Nephron (organoid): ENCODE measurements at regions not wholly inside any gene's neighbourhood (a gene's known extent, or its start where the extent isn't known, plus 50 kb on each side); places are given as distances from the start of the nearest gene placed in this dataset.
"Not testable (repeated sequence)": the region's sequence is repeated elsewhere in the genome, so short reads cannot be mapped to it uniquely, and the experiment has no call there.

Experiments
- H3K27ac Mint-ChIP-seq, 3 experiments: 2 replicates each; pipeline ENCODE4 v1.8.0; 2020; ENCODE audit warnings: mixed read lengths in 3 of 3, mild to moderate bottlenecking in 2 of 3, moderate library complexity in 1 of 3
- H3K27me3 Mint-ChIP-seq: 2 replicates; pipeline ENCODE4 v1.8.0; 2021; ENCODE audit warnings: low read depth, mild to moderate bottlenecking, moderate library complexity, mixed read lengths
- H3K36me3 Mint-ChIP-seq: 2 replicates; pipeline ENCODE4 v1.8.0; 2020; ENCODE audit warnings: low read depth, mixed read lengths
- H3K4me1 Mint-ChIP-seq: 2 replicates; pipeline ENCODE4 v1.8.0; 2020; ENCODE audit warnings: mixed read lengths
- H3K4me3 Mint-ChIP-seq, 3 experiments: 2 replicates each; pipeline ENCODE4 v1.8.0; 2020; ENCODE audit warnings: mild to moderate bottlenecking in 3 of 3, mixed read lengths in 3 of 3, moderate library complexity in 2 of 3
- H3K9me3 Mint-ChIP-seq: 2 replicates; pipeline ENCODE4 v1.8.0; 2020; ENCODE audit warnings: mixed read lengths
- TF ChIP-seq, protein P1 (sequence below), 3 experiments: fragments of 200-600 bp; sonication (generic); IDR thresholded peaks; one replicate each; pipeline ENCODE4 v1.5.0; 2021; ENCODE audit warnings: antibody characterized with exemption in 3 of 3; ENCODE audit not compliant: unreplicated experiment in 3 of 3

DNA sequence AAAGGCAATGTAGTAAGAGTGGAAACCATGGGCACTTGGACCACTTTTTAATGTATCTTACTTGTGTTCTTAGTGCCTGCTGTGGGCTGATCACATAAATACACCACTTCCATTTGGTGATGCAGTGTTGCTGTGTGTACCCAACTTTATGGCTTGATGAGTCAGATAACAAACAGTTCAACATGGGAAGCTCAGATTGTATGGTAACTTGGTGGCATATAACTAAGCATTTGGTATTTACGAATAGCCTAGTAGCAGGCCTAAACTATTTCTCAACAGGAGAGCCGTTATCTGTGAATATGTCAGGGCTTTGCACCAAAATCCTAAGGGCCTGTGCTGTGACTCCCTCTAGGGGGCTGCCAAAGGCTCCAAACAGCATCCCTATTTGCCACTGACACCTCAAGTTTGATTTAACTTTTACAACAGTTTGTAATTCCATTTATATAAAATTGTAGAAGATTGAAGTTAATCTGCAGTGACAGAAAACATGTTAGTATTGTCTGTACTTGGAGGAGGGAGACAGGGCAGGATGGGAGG is 640.4 kb upstream of the CADM2 start:
- H3K27me3 Mint-ChIP-seq: no peaks in the 10 kb centered on the region
- H3K27ac Mint-ChIP-seq: no peak overlapping the region

DNA sequence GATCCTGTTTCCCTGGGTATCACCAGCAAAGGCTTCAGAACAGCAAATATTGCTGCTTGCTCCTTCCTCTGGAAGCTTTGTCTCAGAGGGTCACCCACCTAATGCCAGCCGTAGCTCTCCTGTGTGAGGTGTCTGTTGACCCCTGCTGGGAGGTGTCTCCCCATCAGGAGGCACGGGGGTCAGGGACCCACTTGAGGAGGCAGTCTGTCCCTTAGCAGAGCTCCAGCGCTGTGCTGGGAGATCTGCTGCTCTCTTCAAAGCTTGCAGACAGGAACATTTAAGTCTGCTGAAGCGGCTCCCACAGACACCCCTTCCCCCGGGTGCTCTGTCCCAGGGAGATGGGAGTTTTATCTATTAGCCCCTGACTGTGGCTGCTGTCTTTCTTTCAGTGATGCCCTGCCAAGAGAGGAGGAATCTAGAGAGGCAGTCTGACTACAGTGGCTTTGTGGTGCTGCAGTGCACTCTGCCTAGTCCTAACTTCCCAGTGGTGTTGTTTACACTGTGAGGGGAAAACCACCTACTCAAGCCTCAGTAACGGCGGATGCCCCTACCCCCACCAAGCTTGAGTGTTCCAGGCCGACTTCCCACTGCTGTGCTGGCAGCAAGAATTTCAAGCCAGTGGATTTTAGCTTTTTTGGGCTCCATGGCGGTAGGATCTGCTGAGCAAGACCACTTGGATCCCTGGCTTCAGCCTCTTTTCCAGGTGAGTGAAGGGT is 593.1 kb upstream of the CADM2 start:
- peaks cover 20% of the 10 kb centered on the region for H3K9me3 Mint-ChIP-seq
- H3K4me1 Mint-ChIP-seq, H3K4me3 Mint-ChIP-seq, H3K27me3 Mint-ChIP-seq, H3K27ac Mint-ChIP-seq, H3K36me3 Mint-ChIP-seq: not testable (repeated sequence)

More for the DNA sequence above, 640.4 kb upstream of the CADM2 start:
- H3K9me3 Mint-ChIP-seq: no peaks in the 10 kb centered on the region
- TF ChIP-seq, protein P1, sequence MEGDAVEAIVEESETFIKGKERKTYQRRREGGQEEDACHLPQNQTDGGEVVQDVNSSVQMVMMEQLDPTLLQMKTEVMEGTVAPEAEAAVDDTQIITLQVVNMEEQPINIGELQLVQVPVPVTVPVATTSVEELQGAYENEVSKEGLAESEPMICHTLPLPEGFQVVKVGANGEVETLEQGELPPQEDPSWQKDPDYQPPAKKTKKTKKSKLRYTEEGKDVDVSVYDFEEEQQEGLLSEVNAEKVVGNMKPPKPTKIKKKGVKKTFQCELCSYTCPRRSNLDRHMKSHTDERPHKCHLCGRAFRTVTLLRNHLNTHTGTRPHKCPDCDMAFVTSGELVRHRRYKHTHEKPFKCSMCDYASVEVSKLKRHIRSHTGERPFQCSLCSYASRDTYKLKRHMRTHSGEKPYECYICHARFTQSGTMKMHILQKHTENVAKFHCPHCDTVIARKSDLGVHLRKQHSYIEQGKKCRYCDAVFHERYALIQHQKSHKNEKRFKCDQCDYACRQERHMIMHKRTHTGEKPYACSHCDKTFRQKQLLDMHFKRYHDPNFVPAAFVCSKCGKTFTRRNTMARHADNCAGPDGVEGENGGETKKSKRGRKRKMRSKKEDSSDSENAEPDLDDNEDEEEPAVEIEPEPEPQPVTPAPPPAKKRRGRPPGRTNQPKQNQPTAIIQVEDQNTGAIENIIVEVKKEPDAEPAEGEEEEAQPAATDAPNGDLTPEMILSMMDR (IDR thresholded peaks at IDR 0.05; ENCODE audit: unreplicated experiment in 3 of 3): no peak
- H3K4me3 Mint-ChIP-seq: no peak overlapping the region
- H3K4me1 Mint-ChIP-seq: no peaks in the 10 kb centered on the region
- H3K36me3 Mint-ChIP-seq: no peaks in the 10 kb centered on the region
